ENCODE measurements at regions not wholly inside any gene's neighbourhood (a gene's known extent, or its start where the extent isn't known, plus 50 kb on each side); places are given as distances from the start of the nearest gene placed in this dataset.

- Histone ChIP-seq H3K9me3 (ENCODE audit: severe bottlenecking) (no peaks in the 10 kb centered on the region), H3K4me1 (ENCODE audit: insufficient read depth, poor library complexity, severe bottlenecking) (peaks cover 27% of the 10 kb centered on the region), H3K36me3 (ENCODE audit: low read depth) (no peaks in the 10 kb centered on the region), H3K27ac (ENCODE audit: poor library complexity, severe bottlenecking) (peak overlapping the region; percentile 12), H3K4me3 (ENCODE audit: severe bottlenecking) (no peak overlapping the region), H3K27me3 (ENCODE audit: insufficient read depth, poor library complexity, severe bottlenecking) (no peaks in the 10 kb centered on the region)
- TF ChIP-seq CTCF (IDR thresholded peaks at IDR 0.05; ENCODE audit: poor library complexity, severe bottlenecking) = no peak
- ATAC-seq (ENCODE audit: low read depth) (no peak), DNase-seq (ENCODE audit: low spot score) (no peak)
These were observed 50.3 kb upstream of the NFE2L2 start for GRCh38 chr2:177314722-177315264.

- Histone ChIP-seq H3K4me1 (ENCODE audit: insufficient read depth, poor library complexity, severe bottlenecking) (peaks cover 27% of the 10 kb centered on the region), H3K27me3 (ENCODE audit: insufficient read depth, poor library complexity, severe bottlenecking) (no peaks in the 10 kb centered on the region), H3K27ac (ENCODE audit: poor library complexity, severe bottlenecking) (no peak overlapping the region), H3K4me3 (ENCODE audit: severe bottlenecking) (no peak overlapping the region), H3K9me3 (ENCODE audit: severe bottlenecking) (no peaks in the 10 kb centered on the region), H3K36me3 (ENCODE audit: low read depth) (no peaks in the 10 kb centered on the region)
- DNase-seq (ENCODE audit: low spot score) (no peak), ATAC-seq (ENCODE audit: low read depth) (peak; percentile 32; the same call in 1 of the 3 replicates)
- TF ChIP-seq CTCF (IDR thresholded peaks at IDR 0.05; ENCODE audit: poor library complexity, severe bottlenecking) = no peak
These were observed 50.8 kb upstream of the NFE2L2 start for GRCh38 chr2:177315364-177315763.

GRCh38 chr2:177316756-177317155, 52.2 kb upstream of the NFE2L2 start:
- ATAC-seq (ENCODE audit: low read depth) = peak; percentile 9; the same call in 1 of the 3 replicates
- no peaks in the 10 kb centered on the region for H3K27me3 ChIP-seq (ENCODE audit: insufficient read depth, poor library complexity, severe bottlenecking)

GRCh38 chr2:177317443-177317842, 52.9 kb upstream of the NFE2L2 start:
- Histone ChIP-seq H3K4me1 (ENCODE audit: insufficient read depth, poor library complexity, severe bottlenecking) (peaks cover 31% of the 10 kb centered on the region), H3K36me3 (ENCODE audit: low read depth) (no peaks in the 10 kb centered on the region), H3K9me3 (ENCODE audit: severe bottlenecking) (no peaks in the 10 kb centered on the region), H3K27me3 (ENCODE audit: insufficient read depth, poor library complexity, severe bottlenecking) (no peaks in the 10 kb centered on the region), H3K27ac (ENCODE audit: poor library complexity, severe bottlenecking) (no peak overlapping the region), H3K4me3 (ENCODE audit: severe bottlenecking) (no peak overlapping the region)
- DNase-seq (ENCODE audit: low spot score) = no peak
- TF ChIP-seq CTCF (IDR thresholded peaks at IDR 0.05; ENCODE audit: poor library complexity, severe bottlenecking) = no peak
- ATAC-seq (ENCODE audit: low read depth) = no peak

More at GRCh38 chr2:177316756-177317155, 52.2 kb upstream of the NFE2L2 start:
- Histone ChIP-seq H3K9me3 (ENCODE audit: severe bottlenecking) (no peaks in the 10 kb centered on the region), H3K4me3 (ENCODE audit: severe bottlenecking) (no peak overlapping the region), H3K36me3 (ENCODE audit: low read depth) (no peaks in the 10 kb centered on the region), H3K4me1 (ENCODE audit: insufficient read depth, poor library complexity, severe bottlenecking) (peaks cover 27% of the 10 kb centered on the region), H3K27ac (ENCODE audit: poor library complexity, severe bottlenecking) (no peak overlapping the region)
- TF ChIP-seq CTCF (IDR thresholded peaks at IDR 0.05; ENCODE audit: poor library complexity, severe bottlenecking) = no peak
- DNase-seq (ENCODE audit: low spot score) = no peak

- no peaks in the 10 kb centered on the region for H3K9me3 ChIP-seq (ENCODE audit: severe bottlenecking)
- ATAC-seq (ENCODE audit: low read depth) = no peak
- no peak overlapping the region for H3K27ac ChIP-seq (ENCODE audit: poor library complexity, severe bottlenecking)
- H3K4me1 ChIP-seq (ENCODE audit: insufficient read depth, poor library complexity, severe bottlenecking) = peaks cover 35% of the 10 kb centered on the region
- no peaks in the 10 kb centered on the region for H3K27me3 ChIP-seq (ENCODE audit: insufficient read depth, poor library complexity, severe bottlenecking)
- no peak for TF ChIP-seq CTCF (IDR thresholded peaks at IDR 0.05; ENCODE audit: poor library complexity, severe bottlenecking)
- no peak overlapping the region for H3K4me3 ChIP-seq (ENCODE audit: severe bottlenecking)
- no peak for DNase-seq (ENCODE audit: low spot score)
- no peaks in the 10 kb centered on the region for H3K36me3 ChIP-seq (ENCODE audit: low read depth)
These were observed 53.3 kb upstream of the NFE2L2 start for GRCh38 chr2:177317857-177318256.
